ENCODE measurements at regions not wholly inside any gene's neighbourhood (a gene's known extent, or its start where the extent isn't known, plus 50 kb on each side); places are given as distances from the start of the nearest gene placed in this dataset.
A peak's percentile ranks its signal among the peaks of the same experiment; 100 is the strongest.

GRCh38 chr5:142421228-142421617 lies 96.4 kb upstream of the SPRY4 start (continued):
- TF ChIP-seq, protein P1, sequence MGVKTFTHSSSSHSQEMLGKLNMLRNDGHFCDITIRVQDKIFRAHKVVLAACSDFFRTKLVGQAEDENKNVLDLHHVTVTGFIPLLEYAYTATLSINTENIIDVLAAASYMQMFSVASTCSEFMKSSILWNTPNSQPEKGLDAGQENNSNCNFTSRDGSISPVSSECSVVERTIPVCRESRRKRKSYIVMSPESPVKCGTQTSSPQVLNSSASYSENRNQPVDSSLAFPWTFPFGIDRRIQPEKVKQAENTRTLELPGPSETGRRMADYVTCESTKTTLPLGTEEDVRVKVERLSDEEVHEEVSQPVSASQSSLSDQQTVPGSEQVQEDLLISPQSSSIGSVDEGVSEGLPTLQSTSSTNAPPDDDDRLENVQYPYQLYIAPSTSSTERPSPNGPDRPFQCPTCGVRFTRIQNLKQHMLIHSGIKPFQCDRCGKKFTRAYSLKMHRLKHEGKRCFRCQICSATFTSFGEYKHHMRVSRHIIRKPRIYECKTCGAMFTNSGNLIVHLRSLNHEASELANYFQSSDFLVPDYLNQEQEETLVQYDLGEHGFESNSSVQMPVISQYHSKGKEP (CRISPR knock-in tag; IDR thresholded peaks at IDR 0.05): no peak
- TF ChIP-seq ZNF619 (CRISPR knock-in tag; IDR thresholded peaks at IDR 0.05): no peak
- TF ChIP-seq ISL2 (CRISPR knock-in tag; IDR thresholded peaks at IDR 0.05): peak; percentile 85
- peak; percentile 44 for TF ChIP-seq SALL1 (CRISPR knock-in tag; IDR thresholded peaks at IDR 0.05)
- TF ChIP-seq, protein P2, sequence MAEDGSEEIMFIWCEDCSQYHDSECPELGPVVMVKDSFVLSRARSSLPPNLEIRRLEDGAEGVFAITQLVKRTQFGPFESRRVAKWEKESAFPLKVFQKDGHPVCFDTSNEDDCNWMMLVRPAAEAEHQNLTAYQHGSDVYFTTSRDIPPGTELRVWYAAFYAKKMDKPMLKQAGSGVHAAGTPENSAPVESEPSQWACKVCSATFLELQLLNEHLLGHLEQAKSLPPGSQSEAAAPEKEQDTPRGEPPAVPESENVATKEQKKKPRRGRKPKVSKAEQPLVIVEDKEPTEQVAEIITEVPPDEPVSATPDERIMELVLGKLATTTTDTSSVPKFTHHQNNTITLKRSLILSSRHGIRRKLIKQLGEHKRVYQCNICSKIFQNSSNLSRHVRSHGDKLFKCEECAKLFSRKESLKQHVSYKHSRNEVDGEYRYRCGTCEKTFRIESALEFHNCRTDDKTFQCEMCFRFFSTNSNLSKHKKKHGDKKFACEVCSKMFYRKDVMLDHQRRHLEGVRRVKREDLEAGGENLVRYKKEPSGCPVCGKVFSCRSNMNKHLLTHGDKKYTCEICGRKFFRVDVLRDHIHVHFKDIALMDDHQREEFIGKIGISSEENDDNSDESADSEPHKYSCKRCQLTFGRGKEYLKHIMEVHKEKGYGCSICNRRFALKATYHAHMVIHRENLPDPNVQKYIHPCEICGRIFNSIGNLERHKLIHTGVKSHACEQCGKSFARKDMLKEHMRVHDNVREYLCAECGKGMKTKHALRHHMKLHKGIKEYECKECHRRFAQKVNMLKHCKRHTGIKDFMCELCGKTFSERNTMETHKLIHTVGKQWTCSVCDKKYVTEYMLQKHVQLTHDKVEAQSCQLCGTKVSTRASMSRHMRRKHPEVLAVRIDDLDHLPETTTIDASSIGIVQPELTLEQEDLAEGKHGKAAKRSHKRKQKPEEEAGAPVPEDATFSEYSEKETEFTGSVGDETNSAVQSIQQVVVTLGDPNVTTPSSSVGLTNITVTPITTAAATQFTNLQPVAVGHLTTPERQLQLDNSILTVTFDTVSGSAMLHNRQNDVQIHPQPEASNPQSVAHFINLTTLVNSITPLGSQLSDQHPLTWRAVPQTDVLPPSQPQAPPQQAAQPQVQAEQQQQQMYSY (CRISPR knock-in tag; IDR thresholded peaks at IDR 0.05): 0 out of 2 replicates have a peak, but pooled peaks have one; percentile 33
- no peak for TF ChIP-seq ZNF331 (CRISPR knock-in tag; IDR thresholded peaks at IDR 0.05)
- peak; percentile 65; the same call in 1 of the 2 replicates for TF ChIP-seq MIXL1 (CRISPR knock-in tag; IDR thresholded peaks at IDR 0.05)
- TF ChIP-seq, protein P3, sequence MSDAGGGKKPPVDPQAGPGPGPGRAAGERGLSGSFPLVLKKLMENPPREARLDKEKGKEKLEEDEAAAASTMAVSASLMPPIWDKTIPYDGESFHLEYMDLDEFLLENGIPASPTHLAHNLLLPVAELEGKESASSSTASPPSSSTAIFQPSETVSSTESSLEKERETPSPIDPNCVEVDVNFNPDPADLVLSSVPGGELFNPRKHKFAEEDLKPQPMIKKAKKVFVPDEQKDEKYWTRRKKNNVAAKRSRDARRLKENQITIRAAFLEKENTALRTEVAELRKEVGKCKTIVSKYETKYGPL (CRISPR knock-in tag; IDR thresholded peaks at IDR 0.05): no peak
- peak; percentile 31; the same call in 1 of the 2 replicates for TF ChIP-seq ZBTB7B (CRISPR knock-in tag; IDR thresholded peaks at IDR 0.05)
- peak; percentile 44 for TF ChIP-seq ASH2L (IDR thresholded peaks at IDR 0.05; ENCODE audit: insufficient read length, low read depth, low read length)
- TF ChIP-seq DPF2 (CRISPR knock-in tag; IDR thresholded peaks at IDR 0.05; ENCODE audit: borderline replicate concordance, low read depth): peak; percentile 77
- peak; percentile 92 for TF ChIP-seq PHF21A (CRISPR knock-in tag; IDR thresholded peaks at IDR 0.05)
- TF ChIP-seq SUZ12 (IDR thresholded peaks at IDR 0.05; ENCODE audit: low read depth, low read length): no peak
- TF ChIP-seq RARA (CRISPR knock-in tag; IDR thresholded peaks at IDR 0.05): peak; percentile 33; the same call in 1 of the 2 replicates
- TF ChIP-seq GTF2F1 (IDR thresholded peaks at IDR 0.05; ENCODE audit: low read length): no peak
